Activated B cell treated with CpG ODN at 0.5 μM for 24 hours (primary cell): ENCODE measurements at regions not wholly inside any gene's neighbourhood (a gene's known extent, or its start where the extent isn't known, plus 50 kb on each side); places are given as distances from the start of the nearest gene placed in this dataset.

Experiments
- ATAC-seq: fragments of 200-7000 bp; cut with Tn5 transposase; one replicate; pipeline ENCODE4 v1.10.0; 2021; ENCODE audit warnings: low read depth, mild to moderate bottlenecking, moderate library complexity
- CTCF ChIA-PET: fragments of 350-600 bp; sonication (Branson Sonifier 250); formaldehyde crosslinking; loops from one replicate; lab custom pipeline; 2021; ENCODE audit warnings: antibody characterized with exemption; lab: Charles Lee
- POLR2A ChIA-PET: fragments of 350-600 bp; sonication (Branson Sonifier 250); formaldehyde crosslinking; loops from one replicate; lab custom pipeline; 2021; ENCODE audit warnings: antibody characterized with exemption; lab: Charles Lee
- DNase-seq: peaks from one replicate; pipeline ENCODE4 v3.0.0; 2022
- H3K27ac Mint-ChIP-seq: one replicate; pipeline ENCODE4 v1.8.0; 2020; ENCODE audit warnings: mixed read lengths
- H3K27me3 Mint-ChIP-seq: one replicate; pipeline ENCODE4 v1.8.0; 2021; ENCODE audit warnings: mixed read lengths
- H3K36me3 Mint-ChIP-seq: one replicate; pipeline ENCODE4 v1.8.0; 2021; ENCODE audit warnings: low read depth, mixed read lengths
- H3K4me1 Mint-ChIP-seq: one replicate; pipeline ENCODE4 v1.8.0; 2021; ENCODE audit warnings: mixed read lengths
- H3K4me3 Mint-ChIP-seq: one replicate; pipeline ENCODE4 v1.8.0; 2020; ENCODE audit warnings: mild to moderate bottlenecking, mixed read lengths
- H3K9me3 Mint-ChIP-seq: one replicate; pipeline ENCODE4 v1.8.0; 2020; ENCODE audit warnings: mixed read lengths
- CTCF ChIP-seq: fragments of 200-600 bp; IDR thresholded peaks from one replicate; pipeline ENCODE4 v1.8.0; 2022; ENCODE audit warnings: antibody characterized with exemption, mild to moderate bottlenecking
- intact Hi-C: fragments of 100-400 bp; cut with micrococcal nuclease; formaldehyde crosslinking; loops from one replicate; pipeline ENCODE4 v1.15.1; 2024

- H3K9me3 Mint-ChIP-seq, result no peaks in the 10 kb centered on the region
- no peak overlapping the region for H3K4me3 Mint-ChIP-seq
- no peaks in the 10 kb centered on the region for H3K27me3 Mint-ChIP-seq
- ChIA-PET CTCF (no interaction called here), POLR2A (no interaction called here)
- no peak overlapping the region for H3K27ac Mint-ChIP-seq
- H3K36me3 Mint-ChIP-seq, result no peaks in the 10 kb centered on the region
- no peaks in the 10 kb centered on the region for H3K4me1 Mint-ChIP-seq
- intact Hi-C loops, result no loop called here
- no peak for TF ChIP-seq CTCF
- ATAC-seq (no peak), DNase-seq (no peak)
Observed at GRCh38 chr5:53201746-53202145, 92.2 kb upstream of the MOCS2 start.

GRCh38 chr5:53206562-53206961, 97.0 kb upstream of the MOCS2 start:
- H3K9me3 Mint-ChIP-seq, result no peaks in the 10 kb centered on the region
- ATAC-seq (no peak), DNase-seq (no peak)
- H3K27me3 Mint-ChIP-seq, result no peaks in the 10 kb centered on the region
- H3K27ac Mint-ChIP-seq, result no peak overlapping the region
- intact Hi-C loops, result no loop called here
- POLR2A ChIA-PET, result no interaction called here
- no peaks in the 10 kb centered on the region for H3K36me3 Mint-ChIP-seq
- no peaks in the 10 kb centered on the region for H3K4me1 Mint-ChIP-seq
- H3K4me3 Mint-ChIP-seq, result no peak overlapping the region
- CTCF ChIA-PET, result no interaction called here
- no peak for TF ChIP-seq CTCF

GRCh38 chr5:53211799-53212198, 102.2 kb upstream of the MOCS2 start:
- POLR2A ChIA-PET, result no interaction called here
- no peak for DNase-seq
- no peak for TF ChIP-seq CTCF
- H3K27ac Mint-ChIP-seq, result no peak overlapping the region
- ATAC-seq, result no peak
- no peaks in the 10 kb centered on the region for H3K4me1 Mint-ChIP-seq
- H3K4me3 Mint-ChIP-seq, result no peak overlapping the region
- intact Hi-C loops, result no loop called here
- peaks cover 2% of the 10 kb centered on the region for H3K27me3 Mint-ChIP-seq
- peaks cover 5% of the 10 kb centered on the region for H3K9me3 Mint-ChIP-seq
- CTCF ChIA-PET, result no interaction called here
- no peaks in the 10 kb centered on the region for H3K36me3 Mint-ChIP-seq

- Mint-ChIP-seq H3K9me3 (peaks cover 4% of the 10 kb centered on the region), H3K27me3 (peaks cover 2% of the 10 kb centered on the region), H3K27ac (no peak overlapping the region), H3K4me3 (no peak overlapping the region), H3K36me3 (no peaks in the 10 kb centered on the region), H3K4me1 (no peaks in the 10 kb centered on the region)
- DNase-seq (no peak), ATAC-seq (no peak)
- ChIA-PET CTCF (no interaction called here), POLR2A (no interaction called here)
- TF ChIP-seq CTCF, result no peak
- intact Hi-C loops, result no loop called here
Observed at GRCh38 chr5:53219174-53219573, 109.6 kb upstream of the MOCS2 start.

- no peak overlapping the region for H3K27ac Mint-ChIP-seq
- POLR2A ChIA-PET, result no interaction called here
Observed at GRCh38 chr5:53219610-53220009, 110.1 kb upstream of the MOCS2 start.

More at GRCh38 chr5:53219610-53220009, 110.1 kb upstream of the MOCS2 start:
- ATAC-seq, result no peak
- Mint-ChIP-seq H3K4me3 (no peak overlapping the region), H3K27me3 (peaks cover 2% of the 10 kb centered on the region), H3K9me3 (peaks cover 4% of the 10 kb centered on the region), H3K36me3 (no peaks in the 10 kb centered on the region), H3K4me1 (no peaks in the 10 kb centered on the region)
- no peak for TF ChIP-seq CTCF
- intact Hi-C loops, result no loop called here
- DNase-seq, result no peak
- CTCF ChIA-PET, result no interaction called here
